Activated CD8-positive, alpha-beta memory T cell treated with anti-CD3 and anti-CD28 coated beads, Interleukin-2, amount 10 ng/mL, durations not matched to agents 7 days and 5 days (primary cell): ENCODE measurements at regions not wholly inside any gene's neighbourhood (a gene's known extent, or its start where the extent isn't known, plus 50 kb on each side); places are given as distances from the start of the nearest gene placed in this dataset.

ENCODE experiments used
- ATAC-seq: fragments of 150-1000 bp; cut with Tn5 transposase; one replicate; pipeline ENCODE4 v1.10.0; 2021; ENCODE audit warnings: moderate library complexity
- CTCF ChIA-PET: fragments of 350-600 bp; sonication (Branson Sonifier 250); formaldehyde crosslinking; loops from one replicate; lab custom pipeline; 2021; ENCODE audit warnings: antibody characterized with exemption; lab: Charles Lee
- DNase-seq: peaks from one replicate; pipeline ENCODE4 v3.0.0-alpha.2; 2020
- H3K27ac Mint-ChIP-seq: one replicate; pipeline ENCODE4 v1.8.0; 2021; ENCODE audit warnings: mild to moderate bottlenecking, mixed read lengths
- H3K27me3 Mint-ChIP-seq: one replicate; pipeline ENCODE4 v1.8.0; 2021; ENCODE audit warnings: mixed read lengths
- H3K36me3 Mint-ChIP-seq: one replicate; pipeline ENCODE4 v1.8.0; 2021; ENCODE audit warnings: mild to moderate bottlenecking, mixed read lengths
- H3K4me1 Mint-ChIP-seq: one replicate; pipeline ENCODE4 v1.8.0; 2021; ENCODE audit warnings: mixed read lengths
- H3K4me3 Mint-ChIP-seq: one replicate; pipeline ENCODE4 v1.8.0; 2021; ENCODE audit warnings: mild to moderate bottlenecking, moderate library complexity, mixed read lengths
- H3K9me3 Mint-ChIP-seq: one replicate; pipeline ENCODE4 v1.8.0; 2022; ENCODE audit warnings: low read depth, mixed read lengths

DNA sequence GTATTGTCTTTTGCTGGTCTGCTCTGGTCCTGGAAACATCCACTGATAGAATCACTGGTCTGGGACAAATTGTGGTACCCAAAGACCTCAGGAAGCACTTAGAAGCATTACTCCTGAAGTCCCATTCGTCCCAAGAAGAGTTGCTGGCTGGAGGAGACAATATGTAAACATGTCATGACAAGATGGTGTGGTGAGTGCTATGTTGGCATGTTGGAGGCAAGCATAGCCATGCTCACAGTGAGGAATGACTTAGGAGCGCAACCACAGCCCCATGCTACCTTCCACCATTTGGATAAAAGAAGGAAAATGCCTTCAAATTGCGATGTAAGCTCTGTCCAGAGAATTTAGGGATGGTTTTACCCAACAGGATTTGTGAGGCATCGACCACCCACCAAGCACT lies 115.8 kb upstream of the STC2 start:
- ATAC-seq (no peak), DNase-seq (no peak)
- H3K4me1 Mint-ChIP-seq: no peaks in the 10 kb centered on the region
- no peak overlapping the region for H3K27ac Mint-ChIP-seq
- CTCF ChIA-PET: no interaction called here
- no peaks in the 10 kb centered on the region for H3K9me3 Mint-ChIP-seq
- no peak overlapping the region for H3K4me3 Mint-ChIP-seq
- no peaks in the 10 kb centered on the region for H3K27me3 Mint-ChIP-seq
- H3K36me3 Mint-ChIP-seq: no peaks in the 10 kb centered on the region

DNA sequence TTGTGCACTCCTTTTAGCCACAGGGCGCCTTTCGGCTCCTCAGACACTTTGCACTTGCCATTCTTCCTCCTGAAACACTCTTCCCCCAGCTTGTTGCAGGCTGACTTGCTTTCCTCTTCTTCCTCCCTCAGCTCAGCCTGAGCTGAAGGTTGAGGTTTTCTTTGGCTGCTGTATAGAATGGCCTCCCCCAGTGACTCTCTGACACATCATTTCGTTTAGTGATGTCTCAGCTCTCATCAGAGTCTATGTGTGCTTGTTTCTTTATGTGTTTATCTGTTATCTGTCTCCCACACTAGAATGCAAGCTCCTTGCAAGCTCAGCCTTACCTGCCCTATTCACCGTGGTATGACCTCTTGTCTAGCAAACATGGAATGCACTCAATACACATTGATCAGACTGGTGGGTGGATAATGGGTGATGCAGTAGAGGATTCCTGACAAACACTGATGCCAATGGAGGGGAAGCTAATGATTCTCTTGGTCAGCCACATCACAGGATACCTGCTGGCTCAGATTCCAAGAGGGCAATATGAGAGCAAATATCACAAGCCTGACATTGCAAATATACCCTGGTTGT lies 112.9 kb upstream of the STC2 start:
- ATAC-seq: no peak
- Mint-ChIP-seq H3K27ac (no peak overlapping the region), H3K4me1 (no peaks in the 10 kb centered on the region), H3K36me3 (no peaks in the 10 kb centered on the region), H3K4me3 (no peak overlapping the region), H3K9me3 (no peaks in the 10 kb centered on the region), H3K27me3 (no peaks in the 10 kb centered on the region)
- no peak for DNase-seq
- CTCF ChIA-PET: no interaction called here

DNA sequence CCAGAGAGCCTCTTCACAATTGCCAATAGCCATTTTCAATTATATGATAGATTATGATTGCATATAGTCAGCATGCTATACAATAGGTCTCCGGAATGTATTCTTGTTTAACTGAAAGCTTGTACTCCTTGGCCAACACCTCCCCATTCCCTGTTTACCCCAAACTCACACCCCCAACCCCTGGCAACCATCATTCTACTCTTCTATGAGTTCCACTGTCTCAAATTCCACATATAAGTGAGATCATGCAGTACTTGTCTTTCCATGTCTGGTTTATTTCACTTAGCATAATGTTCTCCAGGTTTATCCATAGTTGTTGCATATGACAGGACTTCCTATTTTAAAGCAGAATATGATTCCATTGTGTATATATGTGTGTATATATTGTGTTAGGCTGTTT lies 110.7 kb upstream of the STC2 start:
- ATAC-seq: no peak
- no peak for DNase-seq
- Mint-ChIP-seq H3K36me3 (no peaks in the 10 kb centered on the region), H3K27ac (no peak overlapping the region), H3K9me3 (no peaks in the 10 kb centered on the region), H3K27me3 (no peaks in the 10 kb centered on the region), H3K4me3 (no peak overlapping the region), H3K4me1 (no peaks in the 10 kb centered on the region)
- CTCF ChIA-PET: no interaction called here

DNA sequence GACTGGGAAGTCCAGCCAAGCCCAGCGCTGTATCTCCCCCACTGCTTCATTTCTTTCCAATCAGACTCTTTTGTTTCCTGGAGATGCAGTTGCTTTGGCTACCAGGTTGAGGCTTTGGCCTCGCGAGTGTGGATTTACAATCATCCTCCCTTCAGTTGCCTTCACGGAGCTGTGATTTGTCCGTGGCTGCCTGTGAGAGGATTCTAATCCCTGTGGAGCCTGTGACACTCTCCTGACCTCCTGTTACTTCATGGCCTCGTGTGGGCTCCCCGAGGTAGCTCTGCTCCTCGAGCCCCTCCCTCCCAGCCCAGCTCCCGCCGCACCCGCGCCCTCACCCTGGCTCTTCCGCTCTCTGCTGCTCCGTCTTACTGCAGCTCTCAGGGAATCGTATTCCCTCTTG lies 107.2 kb upstream of the STC2 start:
- Mint-ChIP-seq H3K27me3 (no peaks in the 10 kb centered on the region), H3K9me3 (no peaks in the 10 kb centered on the region), H3K36me3 (no peaks in the 10 kb centered on the region), H3K4me3 (no peak overlapping the region), H3K27ac (no peak overlapping the region), H3K4me1 (no peaks in the 10 kb centered on the region)
- ATAC-seq (no peak), DNase-seq (no peak)
- CTCF ChIA-PET: no interaction called here

DNA sequence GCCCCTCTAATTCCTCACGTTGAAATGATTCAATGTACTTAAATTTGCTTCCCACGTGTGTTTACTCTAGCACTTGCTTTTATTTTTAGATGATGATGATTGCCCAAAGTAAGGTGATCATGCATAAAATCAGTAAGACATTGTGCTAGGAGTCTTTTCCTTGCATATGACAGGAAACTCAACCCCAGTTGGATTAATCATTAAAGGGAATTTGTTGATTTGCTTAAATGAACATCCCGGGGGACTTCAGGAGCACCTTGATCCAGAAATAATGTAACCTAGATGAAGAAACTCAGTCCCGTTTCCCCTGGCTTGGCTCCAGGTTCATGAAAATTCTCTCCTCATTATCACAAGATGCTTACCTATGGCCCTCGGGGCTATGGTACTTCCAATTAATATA lies 106.1 kb upstream of the STC2 start:
- no peaks in the 10 kb centered on the region for H3K4me1 Mint-ChIP-seq
- H3K27ac Mint-ChIP-seq: no peak overlapping the region
- no peaks in the 10 kb centered on the region for H3K36me3 Mint-ChIP-seq
- H3K4me3 Mint-ChIP-seq: no peak overlapping the region
- DNase-seq: no peak
- H3K27me3 Mint-ChIP-seq: peaks cover 3% of the 10 kb centered on the region
- no peaks in the 10 kb centered on the region for H3K9me3 Mint-ChIP-seq
- CTCF ChIA-PET: no interaction called here
- ATAC-seq: no peak

DNA sequence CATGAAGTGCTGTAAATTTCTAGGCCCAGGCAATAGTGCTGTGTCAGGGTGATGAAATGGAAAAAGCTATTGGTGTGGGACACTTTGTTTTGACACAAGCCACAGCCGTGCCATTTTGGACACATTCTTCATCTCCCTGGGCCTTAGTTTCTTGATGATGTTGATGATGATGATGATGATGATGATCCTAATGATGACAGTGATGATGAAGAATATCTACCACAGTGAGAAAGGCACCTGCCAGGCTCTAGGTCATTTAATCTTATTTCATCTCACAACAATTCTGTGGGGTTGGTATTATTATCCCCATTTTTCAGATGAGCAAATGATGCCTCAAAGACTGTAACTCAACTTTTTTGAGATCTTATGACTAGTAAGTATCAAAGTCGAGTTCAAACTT lies 102.2 kb upstream of the STC2 start:
- no peak for DNase-seq
- peaks cover 8% of the 10 kb centered on the region for H3K27me3 Mint-ChIP-seq
- no peak overlapping the region for H3K27ac Mint-ChIP-seq
- H3K4me1 Mint-ChIP-seq: no peaks in the 10 kb centered on the region
- H3K4me3 Mint-ChIP-seq: no peak overlapping the region
- CTCF ChIA-PET: no interaction called here
- H3K9me3 Mint-ChIP-seq: no peaks in the 10 kb centered on the region
- no peaks in the 10 kb centered on the region for H3K36me3 Mint-ChIP-seq
- ATAC-seq: no peak

DNA sequence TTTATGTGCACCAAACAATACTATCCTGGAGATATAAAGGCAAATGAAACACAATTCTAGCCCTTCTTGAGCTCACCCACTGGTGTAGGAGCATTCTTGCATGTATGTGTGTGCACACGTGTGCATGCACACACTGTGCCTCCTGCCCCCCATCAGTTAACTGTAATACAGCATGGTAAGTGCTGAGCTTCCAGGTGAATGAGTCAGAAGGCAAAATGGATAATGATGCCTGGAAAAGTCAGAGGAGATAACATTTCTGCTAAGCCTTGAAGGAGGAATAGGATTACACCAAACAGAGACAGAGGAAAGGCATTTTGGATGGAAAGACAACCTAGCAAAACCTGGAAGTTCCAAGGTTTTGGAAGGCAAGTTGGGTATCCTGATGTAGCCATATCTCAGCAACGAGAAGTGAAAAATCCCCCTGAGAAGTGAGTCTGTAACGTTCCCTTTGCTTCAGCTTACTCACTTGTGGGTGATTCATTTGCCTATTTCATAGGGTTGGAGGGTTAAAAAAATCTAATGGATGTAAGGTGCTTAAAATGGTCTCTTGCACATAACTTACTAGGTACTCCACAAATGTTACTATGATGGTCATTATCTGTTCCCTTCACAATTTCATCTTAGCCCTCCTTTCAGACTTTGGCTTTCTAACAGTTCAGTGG lies 101.4 kb upstream of the STC2 start:
- Mint-ChIP-seq H3K4me3 (no peak overlapping the region), H3K4me1 (no peaks in the 10 kb centered on the region), H3K27ac (no peak overlapping the region), H3K36me3 (no peaks in the 10 kb centered on the region), H3K9me3 (no peaks in the 10 kb centered on the region), H3K27me3 (peaks cover 8% of the 10 kb centered on the region)
- CTCF ChIA-PET: no interaction called here
- DNase-seq: no peak
- ATAC-seq: no peak

DNA sequence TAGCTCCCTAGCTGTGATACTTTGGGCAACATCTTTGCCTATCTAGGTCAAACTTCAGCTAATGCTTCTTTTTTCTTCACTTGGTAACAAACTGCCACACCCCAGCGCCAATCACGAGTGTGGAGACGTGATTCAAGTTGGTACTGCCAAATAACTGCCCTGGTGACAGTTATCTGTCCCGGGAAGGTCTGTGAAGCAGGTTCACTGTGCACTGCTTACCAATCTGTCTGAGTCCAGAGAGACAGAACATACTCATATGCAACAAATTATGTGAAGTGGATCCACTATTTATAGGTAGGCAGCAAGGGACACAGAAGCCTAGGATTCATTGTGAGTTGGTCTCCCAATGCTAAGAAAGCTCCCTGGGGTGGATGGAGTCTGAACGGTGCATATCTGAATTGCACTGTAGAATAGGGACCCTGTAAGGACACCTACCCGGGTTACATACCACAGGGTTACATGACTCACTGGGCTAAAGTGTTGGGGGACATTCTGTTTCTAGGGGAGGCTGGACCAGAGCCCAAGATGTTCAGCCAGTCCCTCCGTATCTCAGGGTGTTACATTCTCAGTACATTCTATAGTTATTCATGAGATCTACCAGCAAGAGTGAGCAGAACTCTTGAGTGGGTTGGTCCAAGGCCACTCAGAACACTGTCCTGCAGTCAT lies 95.4 kb upstream of the STC2 start:
- Mint-ChIP-seq H3K36me3 (no peaks in the 10 kb centered on the region), H3K4me3 (no peak overlapping the region), H3K27me3 (peaks cover 4% of the 10 kb centered on the region), H3K4me1 (no peaks in the 10 kb centered on the region), H3K9me3 (no peaks in the 10 kb centered on the region), H3K27ac (no peak overlapping the region)
- ATAC-seq (no peak), DNase-seq (no peak)
- CTCF ChIA-PET: no interaction called here

DNA sequence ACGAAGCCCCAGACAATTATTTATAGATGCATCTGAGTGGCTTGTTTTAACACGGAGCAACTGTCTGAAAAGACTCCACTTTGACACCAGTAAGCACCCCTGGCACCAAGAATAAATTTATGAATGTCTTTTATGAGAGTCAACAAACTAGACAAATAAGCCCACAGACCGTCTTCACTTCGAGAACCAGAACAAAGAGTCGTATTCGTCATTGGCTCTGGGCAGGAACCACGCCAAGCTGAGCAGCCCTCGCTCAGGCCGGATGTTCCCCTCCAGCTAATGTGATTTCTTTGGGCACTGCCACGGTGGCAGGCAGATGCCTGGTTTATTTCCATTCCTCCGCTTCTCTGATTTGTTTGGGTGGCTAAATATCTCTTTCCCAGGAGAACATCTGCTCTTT lies 91.9 kb upstream of the STC2 start:
- CTCF ChIA-PET: interaction anchor here (1.2 kb wide), 1 partner anchor 88 kb away, joined by 3 read pairs; no protein-coding TSS in a partner anchor
- Mint-ChIP-seq H3K27ac (no peak overlapping the region), H3K27me3 (no peaks in the 10 kb centered on the region), H3K4me3 (no peak overlapping the region), H3K9me3 (no peaks in the 10 kb centered on the region), H3K36me3 (no peaks in the 10 kb centered on the region), H3K4me1 (no peaks in the 10 kb centered on the region)
- no peak for DNase-seq
- ATAC-seq: no peak

DNA sequence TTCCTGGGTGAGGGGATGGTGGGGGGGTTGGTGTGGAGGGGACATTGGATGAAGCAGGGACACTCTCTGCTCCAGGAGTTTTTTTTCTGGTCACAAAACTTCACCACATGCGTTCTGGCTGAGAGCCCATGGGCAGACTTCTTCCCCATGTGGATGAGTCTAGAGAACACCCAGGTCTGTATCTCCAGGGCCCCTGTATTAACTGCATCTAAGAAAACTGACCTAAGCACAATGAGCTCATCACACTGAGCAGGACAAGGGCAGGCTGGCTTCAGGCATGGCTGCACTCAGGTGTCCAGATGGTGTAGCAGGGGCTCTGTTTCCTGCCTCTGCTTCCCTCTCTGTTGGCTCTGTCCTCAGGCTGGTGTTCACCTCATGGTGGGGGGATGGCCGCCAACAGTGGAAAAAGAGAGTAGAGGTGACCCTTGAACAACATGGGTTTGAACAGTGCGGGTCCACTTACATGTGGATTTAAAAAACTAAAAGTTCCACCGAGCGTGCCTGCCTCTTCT lies 85.3 kb upstream of the STC2 start:
- no peak overlapping the region for H3K27ac Mint-ChIP-seq
- H3K4me3 Mint-ChIP-seq: no peak overlapping the region
- no peak for ATAC-seq
- no peaks in the 10 kb centered on the region for H3K36me3 Mint-ChIP-seq
- H3K4me1 Mint-ChIP-seq: no peaks in the 10 kb centered on the region
- no peaks in the 10 kb centered on the region for H3K9me3 Mint-ChIP-seq
- no peaks in the 10 kb centered on the region for H3K27me3 Mint-ChIP-seq
- no peak for DNase-seq
- CTCF ChIA-PET: no interaction called here

DNA sequence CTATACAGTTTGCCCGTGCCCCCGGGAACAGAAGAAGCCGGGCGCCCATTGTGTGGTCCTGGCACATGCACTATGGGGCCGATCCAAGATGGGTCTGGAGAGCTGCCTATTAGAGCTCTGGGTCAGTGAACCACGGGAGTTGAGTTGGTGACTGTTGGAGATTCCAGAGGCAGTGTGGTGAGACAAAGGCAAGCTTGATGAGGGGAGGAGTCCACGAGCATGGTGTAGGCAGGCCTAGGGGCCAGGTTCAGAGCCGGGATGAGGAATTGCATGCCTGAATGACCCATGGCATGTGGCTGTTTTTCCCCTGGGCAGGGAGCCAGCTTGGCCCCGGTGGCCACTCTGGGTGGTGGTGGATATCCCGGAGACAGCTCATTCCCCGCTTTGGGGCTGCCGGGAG lies 84.4 kb upstream of the STC2 start:
- Mint-ChIP-seq H3K9me3 (no peaks in the 10 kb centered on the region), H3K36me3 (no peaks in the 10 kb centered on the region), H3K4me1 (no peaks in the 10 kb centered on the region), H3K27ac (no peak overlapping the region), H3K27me3 (no peaks in the 10 kb centered on the region), H3K4me3 (no peak overlapping the region)
- ATAC-seq (no peak), DNase-seq (no peak)
- CTCF ChIA-PET: no interaction called here

DNA sequence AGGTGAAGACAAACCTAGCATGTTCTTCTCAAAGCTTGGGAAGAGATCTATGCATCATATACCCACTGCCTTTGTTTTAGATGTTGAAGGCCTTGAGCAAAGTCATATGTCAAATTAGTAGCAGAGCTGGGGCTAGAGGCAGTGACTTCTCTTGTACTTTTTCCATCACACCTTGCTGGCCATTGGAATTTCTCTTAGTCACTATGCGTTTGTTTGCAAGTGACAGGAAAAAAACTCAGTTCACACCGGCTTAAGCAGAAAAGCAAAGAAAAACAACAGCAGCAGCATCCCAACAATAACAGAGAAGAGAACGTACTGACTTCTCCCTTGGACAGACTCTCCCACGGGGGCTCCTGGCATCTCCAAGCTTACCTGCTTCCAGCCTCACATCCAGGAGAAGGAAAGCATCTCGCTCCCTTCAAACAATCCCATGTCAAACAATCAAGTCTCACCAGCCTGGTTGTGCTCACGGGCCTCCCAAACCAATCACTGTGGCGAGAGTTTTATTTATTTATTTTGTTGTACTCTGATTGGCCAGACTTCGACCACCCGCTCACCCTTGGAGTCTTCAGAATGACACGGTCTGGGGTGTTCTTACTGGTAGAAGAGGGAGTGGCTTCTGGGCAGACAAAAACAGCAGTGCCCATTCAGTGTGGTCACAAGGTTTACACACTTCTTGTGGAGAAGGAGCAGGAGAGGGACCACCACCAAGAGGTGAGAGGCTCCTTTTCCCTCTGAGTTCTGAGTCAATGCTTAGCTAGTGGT lies 83.8 kb upstream of the STC2 start:
- H3K4me3 Mint-ChIP-seq: no peak overlapping the region
- no peaks in the 10 kb centered on the region for H3K36me3 Mint-ChIP-seq
- H3K9me3 Mint-ChIP-seq: no peaks in the 10 kb centered on the region
- DNase-seq (no peak), ATAC-seq (no peak)
- no peaks in the 10 kb centered on the region for H3K27me3 Mint-ChIP-seq
- CTCF ChIA-PET: no interaction called here
- no peak overlapping the region for H3K27ac Mint-ChIP-seq
- no peaks in the 10 kb centered on the region for H3K4me1 Mint-ChIP-seq

DNA sequence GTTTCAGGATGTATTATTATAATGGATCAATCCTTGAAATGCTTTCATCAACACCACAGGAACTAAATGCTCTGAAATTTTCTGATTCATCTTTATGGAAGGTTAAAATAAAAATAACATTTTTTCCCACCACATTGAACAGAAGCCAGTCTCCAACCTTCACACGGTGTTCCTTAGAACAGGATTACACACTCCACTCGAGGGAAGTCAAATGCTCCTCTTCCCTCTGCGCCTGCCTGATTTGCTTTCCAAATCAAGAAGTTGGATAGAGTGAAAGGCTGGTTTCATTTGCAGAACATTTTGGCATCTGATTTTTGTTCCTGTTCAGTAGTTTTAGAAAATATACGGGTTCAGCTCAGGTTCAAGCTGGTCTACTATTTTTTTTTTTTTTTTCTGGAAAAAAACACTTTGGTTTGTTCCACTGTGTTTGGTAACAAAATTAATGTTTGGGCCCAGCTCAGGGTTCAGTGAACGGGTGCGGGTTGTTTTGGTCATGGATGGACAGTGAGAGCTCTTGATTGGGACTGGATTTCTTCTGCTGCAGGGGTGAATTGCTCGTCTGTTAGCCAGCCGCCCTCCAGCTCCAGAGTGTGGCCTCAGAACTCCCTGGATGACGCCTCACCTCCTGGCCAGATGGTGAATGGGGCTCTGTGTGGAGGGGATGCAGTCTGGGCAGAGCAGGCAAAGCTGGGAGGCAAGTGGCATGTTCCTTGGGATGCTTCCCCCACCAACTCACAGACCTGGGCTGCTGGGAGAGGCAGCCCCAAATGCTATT lies 82.4 kb upstream of the STC2 start:
- CTCF ChIA-PET: no interaction called here
- Mint-ChIP-seq H3K27me3 (no peaks in the 10 kb centered on the region), H3K4me3 (no peak overlapping the region), H3K9me3 (no peaks in the 10 kb centered on the region), H3K36me3 (no peaks in the 10 kb centered on the region), H3K4me1 (no peaks in the 10 kb centered on the region), H3K27ac (no peak overlapping the region)
- DNase-seq (no peak), ATAC-seq (no peak)
